Bronchial epithelial cell (primary cell): ENCODE measurements at regions not wholly inside any gene's neighbourhood (a gene's known extent, or its start where the extent isn't known, plus 50 kb on each side); places are given as distances from the start of the nearest gene placed in this dataset.
"Not testable (repeated sequence)": the region's sequence is repeated elsewhere in the genome, so short reads cannot be mapped to it uniquely, and the experiment has no call there.

Experiments
- DNase-seq: peaks from one replicate; pipeline ENCODE4 v3.0.0-alpha.2; 2010; ENCODE audit warnings: low read depth
- FAIRE-seq: peaks from 2 replicates; lab custom pipeline; 2011; peaks lifted over from hg19 to GRCh38; lab: Jason Lieb, UNC
- H3K27me3 ChIP-seq: 2 replicates; pipeline ENCODE4 v1.5.1; 2011; ENCODE audit warnings: low read length; ENCODE audit not compliant: control insufficient read depth, insufficient read depth
- H3K36me3 ChIP-seq: 2 replicates; pipeline ENCODE4 v1.5.1; 2011; ENCODE audit warnings: low read length; ENCODE audit not compliant: control insufficient read depth, insufficient read depth
- H3K4me3 ChIP-seq: 2 replicates; pipeline ENCODE4 v1.5.1; 2011; ENCODE audit warnings: mild to moderate bottlenecking, low read depth, low read length, control low read depth
- CTCF ChIP-seq: IDR thresholded peaks from 2 replicates; pipeline ENCODE4 v1.5.1; 2011; ENCODE audit warnings: mild to moderate bottlenecking, moderate library complexity, low read length, control low read depth, inconsistent platforms; ENCODE audit not compliant: insufficient read depth, severe bottlenecking

GRCh38 chr7:65230231-65230630, 143.4 kb upstream of the ZNF92 start:
- Histone ChIP-seq H3K4me3 (no peak overlapping the region), H3K27me3 (no peaks in the 10 kb centered on the region), H3K36me3 (no peaks in the 10 kb centered on the region)
- FAIRE-seq (no peak), DNase-seq (no peak)
- TF ChIP-seq CTCF, result no peak

GRCh38 chr7:65225422-65226006, 148.1 kb upstream of the ZNF92 start:
- Histone ChIP-seq H3K36me3 (no peaks in the 10 kb centered on the region), H3K27me3 (no peaks in the 10 kb centered on the region), H3K4me3 (no peak overlapping the region)
- DNase-seq (no peak), FAIRE-seq (no peak)
- TF ChIP-seq CTCF, result no peak

GRCh38 chr7:65222655-65223054, 151.0 kb upstream of the ZNF92 start:
- no peaks in the 10 kb centered on the region for H3K27me3 ChIP-seq
- no peak for DNase-seq
- TF ChIP-seq CTCF, result no peak
- no peak overlapping the region for H3K4me3 ChIP-seq
- no peaks in the 10 kb centered on the region for H3K36me3 ChIP-seq
- FAIRE-seq, result no peak

GRCh38 chr7:65221683-65222082, 152.0 kb upstream of the ZNF92 start:
- no peaks in the 10 kb centered on the region for H3K27me3 ChIP-seq

GRCh38 chr7:65219623-65220022, 154.0 kb upstream of the ZNF92 start:
- FAIRE-seq (no peak), DNase-seq (no peak)
- no peak for TF ChIP-seq CTCF
- Histone ChIP-seq H3K27me3 (no peaks in the 10 kb centered on the region), H3K4me3 (no peak overlapping the region), H3K36me3 (no peaks in the 10 kb centered on the region)

More at GRCh38 chr7:65221683-65222082, 152.0 kb upstream of the ZNF92 start:
- FAIRE-seq, result no peak
- H3K4me3 ChIP-seq, result no peak overlapping the region
- DNase-seq, result no peak
- H3K36me3 ChIP-seq, result no peaks in the 10 kb centered on the region
- TF ChIP-seq CTCF, result no peak

- Histone ChIP-seq H3K36me3 (no peaks in the 10 kb centered on the region), H3K4me3 (no peak overlapping the region), H3K27me3 (no peaks in the 10 kb centered on the region)
- FAIRE-seq (no peak), DNase-seq (peak; percentile 44)
- TF ChIP-seq CTCF, result peak; percentile 73
Measured at GRCh38 chr7:65216469-65216868, 157.2 kb upstream of the ZNF92 start.

- H3K4me3 ChIP-seq, DNase-seq, H3K36me3 ChIP-seq, FAIRE-seq, H3K27me3 ChIP-seq: not testable (repeated sequence)
Measured at GRCh38 chr7:65213260-65213659, 160.4 kb upstream of the ZNF92 start.

GRCh38 chr7:65199221-65199620, 174.4 kb upstream of the ZNF92 start:
- not testable (repeated sequence) for DNase-seq, H3K36me3 ChIP-seq, H3K27me3 ChIP-seq, H3K4me3 ChIP-seq, FAIRE-seq
